GM12878 (cell line): ENCODE measurements at regions not wholly inside any gene's neighbourhood (a gene's known extent, or its start where the extent isn't known, plus 50 kb on each side); places are given as distances from the start of the nearest gene placed in this dataset.

Source experiments
- BMI1 ChIP-seq: fragments of 450-650 bp; IDR thresholded peaks from 2 replicates; pipeline ENCODE4 v1.6.1; 2016; ENCODE audit warnings: mild to moderate bottlenecking, moderate library complexity, borderline replicate concordance
- CTCF ChIP-seq, 3 experiments: IDR thresholded peaks in 2 of 3; conservative IDR thresholded peaks in 1 of 3; 2 replicates each; pipeline ENCODE4 v1.5.1; 2011; ENCODE audit warnings: low read depth in 3 of 3, low read length in 3 of 3, mild to moderate bottlenecking in 3 of 3, control low read depth in 2 of 3, moderate library complexity in 2 of 3, inconsistent platforms in 1 of 3, mixed read lengths in 1 of 3; ENCODE audit not compliant: control insufficient read depth in 2 of 3, insufficient read depth in 1 of 3; ENCODE audit errors: extremely low read depth in 1 of 3
- POLR2A ChIP-seq: IDR thresholded peaks from 2 replicates; pipeline ENCODE4 v1.6.1; 2011; ENCODE audit warnings: low read depth, mild to moderate bottlenecking, low read length
- ZBED1 ChIP-seq: IDR thresholded peaks from 2 replicates; pipeline ENCODE4 v1.6.1; 2016; ENCODE audit warnings: borderline replicate concordance

GRCh38 chr9:78399153-78399552 is 102.2 kb downstream of the PSAT1 start:
- TF ChIP-seq POLR2A, result no peak
- no peak for TF ChIP-seq BMI1
- TF ChIP-seq CTCF (IDR thresholded peaks at IDR 0.05 in 2 of 3, conservative IDR thresholded peaks at IDR 0.05 in 1 of 3; ENCODE audit: control insufficient read depth in 2 of 3, extremely low read depth in 1 of 3, insufficient read depth in 1 of 3, low read depth in 3 of 3, low read length in 3 of 3), result no peak
- no peak for TF ChIP-seq ZBED1
